ENCODE measurements at regions not wholly inside any gene's neighbourhood (a gene's known extent, or its start where the extent isn't known, plus 50 kb on each side); places are given as distances from the start of the nearest gene placed in this dataset.
"Not testable (repeated sequence)": the region's sequence is repeated elsewhere in the genome, so short reads cannot be mapped to it uniquely, and the experiment has no call there.

DNA sequence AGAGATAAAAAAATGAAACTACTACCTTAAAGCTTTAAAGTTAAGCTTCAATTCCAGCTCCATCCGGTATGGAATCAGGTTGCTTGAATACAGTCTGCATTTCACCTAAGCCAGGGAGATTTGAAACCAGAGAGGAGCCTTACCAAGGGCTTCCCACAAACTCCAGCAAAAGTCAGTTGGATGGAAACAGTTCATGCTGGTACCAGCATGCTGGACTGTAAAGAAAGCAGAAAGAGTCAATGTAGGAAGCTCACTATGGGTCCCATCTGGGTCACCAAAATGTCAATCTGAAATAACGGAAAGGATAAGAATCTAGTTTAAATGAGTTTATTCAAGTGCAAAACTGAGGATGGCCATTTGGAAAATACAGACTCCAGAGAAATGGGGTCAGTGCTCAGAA is 65.3 kb downstream of the CDO1 start:
- no peak for DNase-seq

DNA sequence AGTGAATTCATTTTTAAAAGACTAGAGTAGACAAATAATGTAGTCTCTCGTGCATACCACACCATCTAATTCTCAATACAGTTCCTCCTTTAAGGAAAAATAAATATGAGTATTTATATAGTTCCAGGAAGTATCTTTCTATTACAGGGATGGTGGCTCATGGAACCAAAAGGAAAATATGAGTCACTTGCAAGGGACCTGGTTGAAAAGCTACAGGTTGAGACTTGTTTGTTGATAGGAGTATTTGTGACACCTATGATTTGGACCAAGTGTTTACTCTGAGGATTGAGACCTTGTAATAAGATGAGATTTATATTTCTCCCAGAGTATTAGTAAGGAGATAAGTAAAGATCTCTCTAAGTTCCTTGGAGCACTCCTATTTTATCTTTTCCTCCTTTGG is 67.4 kb downstream of the CDO1 start:
- DNase-seq = no peak

DNA sequence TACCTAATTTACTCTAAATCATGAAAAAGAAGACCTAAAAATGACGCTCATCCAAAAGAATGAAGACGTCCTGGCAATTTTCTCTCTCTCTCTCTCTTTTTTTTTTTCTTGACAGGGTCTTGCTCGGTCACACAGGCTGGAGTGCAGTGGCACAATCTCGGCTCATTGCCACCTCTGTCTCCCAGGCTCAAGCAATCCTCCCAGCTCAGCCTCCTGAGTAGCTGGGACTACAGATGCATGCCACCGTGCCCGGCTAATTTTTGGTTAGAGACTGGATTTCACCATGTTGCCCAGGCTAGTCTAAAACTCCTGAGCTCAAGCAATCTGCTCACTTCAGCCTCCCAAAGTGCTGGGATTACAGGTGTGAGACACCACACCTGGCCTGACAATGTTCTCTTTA is 77.2 kb downstream of the CDO1 start:
- DNase-seq = not testable (repeated sequence)

DNA sequence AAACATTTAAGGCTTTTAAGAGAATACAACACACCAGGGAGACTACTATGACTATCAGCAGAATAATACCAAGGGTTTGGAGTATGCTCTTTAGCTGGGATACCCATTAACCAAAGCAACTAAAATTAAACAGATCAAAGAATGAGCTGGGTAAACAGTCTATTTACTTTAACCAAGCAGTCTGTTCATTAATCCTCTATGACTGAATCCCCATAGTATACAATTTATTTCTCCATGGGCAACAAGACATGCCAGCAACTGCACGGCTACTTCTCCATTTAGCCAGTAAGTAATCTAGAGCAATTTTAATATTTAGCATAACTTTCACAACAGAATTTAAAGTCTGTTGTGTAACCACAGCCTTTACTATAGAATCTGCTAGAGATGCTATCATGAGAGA is 77.6 kb downstream of the CDO1 start:
- DNase-seq = peak; percentile 8 to 16

DNA sequence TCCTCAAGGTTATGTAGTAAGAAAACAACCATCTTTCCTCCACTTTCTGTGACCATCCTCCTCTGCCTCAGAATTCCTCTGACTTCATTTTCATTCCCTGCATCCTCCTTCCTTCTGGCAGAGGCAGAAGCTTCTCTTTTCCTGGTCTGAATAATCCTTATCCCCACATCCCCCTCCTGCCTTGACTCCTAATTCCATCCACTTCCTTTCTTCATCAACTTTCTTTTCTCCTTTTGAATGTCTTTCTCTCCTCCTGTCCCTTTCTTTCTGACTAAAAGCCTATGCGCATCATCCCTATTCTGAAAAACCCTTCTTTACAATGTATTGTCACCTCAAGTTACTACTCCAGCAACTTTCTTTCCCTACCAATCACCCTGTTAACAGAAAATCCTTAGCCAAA is 79.0 kb downstream of the CDO1 start:
- no peak for DNase-seq

DNA sequence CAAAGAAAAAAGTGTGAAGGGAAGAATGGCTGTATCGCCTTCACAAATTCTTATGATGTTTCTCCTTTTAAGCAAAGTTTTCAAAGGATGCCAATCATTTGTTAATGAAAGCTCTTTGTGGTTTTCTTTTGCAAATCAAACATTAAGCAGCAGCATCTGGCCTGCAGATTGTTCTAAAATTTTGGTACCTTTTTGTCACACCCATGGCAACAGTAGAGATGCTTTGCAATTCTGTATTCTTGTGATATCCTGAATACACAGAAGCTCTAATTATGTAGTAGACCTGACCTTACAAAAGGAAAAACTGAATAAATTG is 79.8 kb downstream of the CDO1 start:
- no peak for DNase-seq

DNA sequence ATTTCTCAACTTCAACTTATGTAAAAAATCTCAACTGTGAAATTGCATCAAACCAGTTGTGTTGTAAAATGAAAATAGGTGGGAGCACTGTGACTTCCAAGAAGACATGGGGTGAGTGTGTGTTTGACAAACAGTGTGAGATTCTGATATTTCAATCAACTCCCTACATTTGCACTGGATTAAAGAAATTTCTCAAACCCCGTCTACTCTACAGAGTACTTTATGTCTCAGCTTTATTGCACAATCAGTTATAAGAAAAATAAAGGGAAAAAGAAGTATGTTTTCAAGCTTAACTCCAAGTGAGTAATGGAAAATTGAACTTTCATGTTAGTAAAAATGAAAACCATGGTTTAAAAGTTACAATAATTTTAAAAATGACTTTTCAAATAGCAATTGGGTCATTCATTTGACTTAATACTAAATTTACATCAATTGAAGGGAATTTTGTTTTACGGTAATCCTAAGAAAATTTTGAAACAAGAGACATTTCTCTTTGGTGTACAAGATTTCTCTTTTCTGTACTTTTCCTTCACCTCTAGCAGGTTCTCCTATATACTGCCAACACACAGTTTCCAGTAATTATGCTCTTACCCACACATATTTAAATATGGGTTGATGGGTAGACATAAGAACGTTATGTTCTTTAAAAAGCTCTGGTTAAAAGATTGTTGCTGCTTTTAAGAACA is 80.3 kb downstream of the CDO1 start:
- DNase-seq = no peak

DNA sequence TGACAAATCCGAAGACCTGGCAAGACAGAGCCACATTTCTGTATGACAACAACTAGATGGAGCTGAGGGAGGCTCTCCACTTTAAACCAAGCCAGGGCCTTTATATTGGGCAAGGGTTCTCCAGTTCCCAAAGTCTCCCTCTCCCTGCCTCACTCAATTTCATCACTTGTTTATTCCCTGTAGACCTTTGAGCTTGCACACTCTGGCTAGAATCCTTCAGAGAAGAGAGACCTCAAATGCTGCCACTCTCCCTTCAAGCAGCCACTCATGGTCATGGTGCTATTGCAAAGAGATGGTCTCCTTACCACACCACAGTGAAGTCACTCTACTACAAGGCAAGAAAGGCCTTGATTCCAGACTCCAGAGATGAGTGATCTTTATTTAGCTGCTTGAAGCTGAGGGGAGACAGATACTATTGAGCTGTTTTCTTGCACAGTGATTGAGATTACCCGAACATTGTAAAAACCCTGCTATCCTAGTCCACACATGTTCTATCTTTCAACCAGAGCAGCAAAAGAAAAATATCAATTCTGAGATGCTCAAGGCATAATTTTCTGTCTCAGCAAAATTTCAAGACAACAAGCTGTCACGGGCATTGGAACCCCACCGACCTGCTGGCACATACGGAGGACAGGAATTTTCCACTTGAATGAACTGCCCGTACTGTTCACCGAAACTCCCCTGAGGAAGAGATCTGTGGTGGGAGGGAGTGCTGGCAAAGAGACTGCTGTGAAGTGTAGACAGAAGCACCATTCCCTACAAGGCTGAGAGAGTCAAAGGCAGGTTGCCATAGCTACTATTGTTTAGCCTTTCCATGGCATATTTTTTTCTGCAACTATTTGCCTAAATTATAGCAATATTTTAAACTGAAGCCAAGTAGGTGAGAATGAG is 81.1 kb downstream of the CDO1 start:
- DNase-seq = no peak

DNA sequence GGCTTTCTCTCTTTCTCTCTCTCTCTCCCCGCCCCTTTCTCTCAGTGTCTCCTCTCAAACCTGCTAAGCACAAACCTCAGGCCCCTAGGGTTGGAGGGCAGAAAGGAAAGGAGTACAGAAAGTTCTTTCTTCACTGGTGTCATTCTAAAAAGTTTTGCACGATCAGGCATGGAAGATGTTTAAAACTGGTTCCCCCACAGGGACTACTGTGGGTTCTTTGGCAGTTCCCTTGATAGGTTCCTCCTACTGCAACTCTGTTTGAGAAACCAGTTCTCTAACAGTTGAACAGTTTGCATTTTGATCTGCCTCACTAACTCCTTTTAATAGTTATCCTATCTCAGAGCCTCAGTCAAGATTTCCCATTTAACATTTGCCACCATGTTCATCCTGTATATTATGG is 82.9 kb downstream of the CDO1 start:
- DNase-seq = no peak

DNA sequence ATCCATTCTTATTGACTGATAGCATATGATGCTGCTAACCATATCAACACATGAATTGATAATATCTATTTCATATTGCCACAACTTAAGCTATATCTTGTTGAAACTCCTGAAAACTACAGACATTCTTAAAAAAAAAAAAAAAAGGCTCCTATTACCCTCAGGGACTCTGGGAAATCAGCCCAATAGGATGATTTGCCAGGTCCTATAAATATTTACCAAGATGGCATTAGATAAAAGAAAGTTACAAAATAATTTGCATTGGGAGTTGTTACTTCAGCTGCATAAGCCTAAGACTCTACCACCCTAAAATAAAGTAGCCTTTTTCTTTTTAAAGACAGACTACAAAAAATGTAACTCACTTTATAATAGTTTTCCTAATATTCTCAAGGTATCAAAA is 84.4 kb downstream of the CDO1 start:
- no peak for DNase-seq

DNA sequence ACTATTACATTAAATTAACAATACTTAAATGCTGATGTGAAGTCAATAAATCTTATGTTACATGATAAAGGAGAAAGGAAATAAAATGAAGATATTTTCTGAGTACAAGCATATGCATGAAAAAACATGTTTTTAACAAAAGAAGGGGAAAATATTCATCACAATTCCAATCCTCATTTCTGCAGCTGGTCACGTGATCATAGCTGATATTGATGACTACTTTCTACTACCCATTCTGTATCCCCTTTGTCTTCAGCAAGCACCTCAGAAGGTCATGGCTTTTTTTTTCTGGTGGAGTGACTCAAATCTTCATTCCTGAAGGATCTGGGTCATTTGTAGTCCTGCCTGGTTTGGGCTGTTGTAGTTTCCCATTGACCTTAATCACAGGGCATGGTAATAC is 90.9 kb downstream of the CDO1 start:
- no peak for DNase-seq

DNA sequence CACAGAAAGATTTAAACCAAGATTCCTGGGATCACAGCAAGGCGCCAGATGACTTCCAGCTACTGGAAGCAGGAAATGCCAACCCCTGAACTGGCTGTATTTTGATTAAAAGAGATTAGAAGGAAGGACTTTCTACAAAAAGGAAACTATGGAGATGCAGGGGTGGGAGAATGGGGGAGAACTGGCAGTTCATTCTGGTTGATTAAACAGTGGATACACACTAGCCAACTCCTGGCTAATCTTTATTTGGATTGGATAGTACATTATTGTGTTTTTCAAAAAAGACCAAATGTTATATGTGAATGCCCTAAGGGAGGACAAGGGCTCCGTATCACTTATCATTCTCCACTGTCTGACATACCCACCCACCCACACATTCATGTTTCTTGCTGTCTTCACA is 93.2 kb downstream of the CDO1 start:
- DNase-seq = no peak

DNA sequence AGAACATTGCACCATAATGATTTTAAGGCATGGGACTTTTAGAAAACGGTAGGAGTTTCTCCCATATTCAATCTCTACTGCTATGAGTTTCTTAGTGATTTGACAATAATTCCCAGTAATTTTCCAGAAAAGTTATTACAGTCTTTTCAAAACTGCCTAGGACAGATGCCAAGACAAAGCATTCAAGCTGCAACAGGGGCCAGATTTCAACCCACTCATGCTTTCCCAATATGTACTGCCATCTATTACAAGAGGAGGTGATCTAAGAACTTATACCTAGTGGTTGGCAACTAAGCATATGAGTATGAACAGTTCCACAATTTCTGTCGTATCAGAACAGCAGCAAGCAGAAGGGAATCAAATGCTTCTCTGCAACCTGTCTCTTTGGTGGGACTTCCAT is 95.1 kb upstream of the TMED7 start:
- no peak for DNase-seq

DNA sequence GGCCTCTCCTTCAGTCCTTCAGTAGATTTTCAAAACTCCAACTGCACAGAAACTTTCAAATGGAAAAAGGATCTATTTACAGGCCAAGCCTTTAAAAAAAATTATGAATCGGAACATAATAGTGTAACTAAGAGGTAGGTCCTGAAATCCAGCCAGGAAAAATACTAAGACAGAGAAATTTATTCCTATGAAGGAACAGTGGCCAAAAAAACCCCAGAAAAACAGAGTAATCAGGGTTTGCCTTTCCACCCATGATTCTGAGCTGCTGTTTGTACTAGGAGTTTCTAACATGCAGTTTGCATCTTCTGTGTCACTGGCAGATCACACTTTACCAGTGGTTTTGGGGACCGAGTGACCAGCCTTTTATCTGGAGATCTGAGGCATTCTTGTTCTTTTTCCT is 93.1 kb upstream of the TMED7 start:
- no peak for DNase-seq

DNA sequence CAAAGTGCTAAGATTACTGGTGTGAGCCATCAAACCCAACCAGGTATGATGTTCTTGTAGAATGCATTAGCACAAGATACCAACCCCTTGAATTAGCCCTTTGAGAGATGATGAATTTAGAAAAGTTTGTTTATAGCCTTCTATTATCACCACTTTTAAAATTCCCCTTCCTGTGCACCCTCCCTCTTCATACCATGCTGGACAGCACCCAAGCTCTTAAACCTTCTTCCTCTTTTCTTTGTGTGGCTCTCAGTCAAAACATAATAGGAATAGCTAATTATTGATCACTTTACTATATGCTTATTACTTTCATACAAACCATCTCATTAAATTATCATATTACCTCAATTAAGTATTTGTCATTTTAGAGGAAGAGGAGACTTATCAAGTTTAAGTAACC is 87.6 kb upstream of the TMED7 start:
- no peak for DNase-seq

DNA sequence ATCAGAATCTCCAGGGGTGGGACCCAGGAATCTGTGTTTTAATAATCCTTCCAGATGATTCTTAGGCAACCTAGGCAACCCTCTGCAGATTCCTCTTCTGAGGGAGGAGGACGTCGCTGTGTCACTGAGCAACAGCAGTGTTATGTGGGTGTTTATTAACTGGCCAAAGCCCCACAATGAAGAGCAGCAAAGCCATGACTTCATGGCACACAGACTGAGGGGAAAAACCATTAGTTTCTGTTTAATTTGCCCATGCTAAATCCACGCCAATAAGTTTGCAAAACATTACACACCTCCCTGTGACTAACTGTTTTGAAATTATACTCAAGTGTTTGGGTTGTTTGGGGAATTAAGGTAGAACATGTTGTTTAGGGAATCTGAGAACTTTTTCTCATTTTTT is 83.7 kb upstream of the TMED7 start:
- DNase-seq = no peak

DNA sequence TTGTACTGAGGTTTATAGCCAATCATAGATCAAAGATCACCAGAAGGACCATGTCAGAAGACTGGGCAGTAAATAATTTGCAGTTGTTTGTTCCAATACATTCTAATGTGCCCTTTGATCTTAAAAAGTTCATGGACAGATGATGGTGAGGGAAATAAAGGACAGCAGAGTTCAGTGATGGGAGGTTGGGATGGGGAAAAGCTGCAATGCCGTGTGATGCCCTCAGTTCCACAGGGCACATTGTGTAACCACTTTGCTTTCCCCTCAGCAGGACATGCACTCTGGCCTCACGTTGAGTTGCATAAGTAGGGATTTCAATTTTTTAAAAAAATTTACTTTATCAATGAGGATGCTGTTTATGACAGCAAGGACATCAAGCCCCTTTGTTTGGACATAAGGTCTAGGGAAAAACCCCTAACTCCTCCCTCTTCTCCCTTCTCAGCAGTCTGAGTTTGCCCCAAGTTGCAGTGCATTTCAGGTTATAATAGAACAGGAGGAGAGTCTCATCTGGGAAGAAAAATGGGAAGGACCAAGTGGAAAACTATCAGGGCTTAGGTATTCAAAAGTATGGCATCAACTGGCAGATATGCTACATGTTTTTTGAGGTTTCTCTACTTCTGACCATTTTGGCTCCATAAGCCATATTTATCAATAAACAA is 83.1 kb upstream of the TMED7 start:
- no peak for DNase-seq

DNA sequence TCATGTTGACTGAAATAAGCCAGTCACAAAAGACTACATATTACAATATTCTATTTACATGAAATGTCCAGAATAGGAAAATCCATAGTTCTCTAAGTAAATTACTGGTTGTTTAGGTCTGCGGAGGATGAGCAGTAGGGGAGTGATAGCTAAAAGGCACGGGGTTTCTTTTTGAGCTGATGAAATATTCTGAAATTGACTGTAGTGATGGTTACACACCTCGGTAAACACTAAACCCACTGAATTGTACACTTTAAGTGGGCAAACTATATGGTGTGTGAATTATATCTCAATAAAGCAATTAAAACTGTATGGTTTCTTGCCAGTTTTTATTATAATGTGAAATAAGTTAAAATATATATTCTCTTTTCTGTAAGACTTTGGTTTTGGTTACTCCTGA is 77.7 kb upstream of the TMED7 start:
- no peak for DNase-seq

DNA sequence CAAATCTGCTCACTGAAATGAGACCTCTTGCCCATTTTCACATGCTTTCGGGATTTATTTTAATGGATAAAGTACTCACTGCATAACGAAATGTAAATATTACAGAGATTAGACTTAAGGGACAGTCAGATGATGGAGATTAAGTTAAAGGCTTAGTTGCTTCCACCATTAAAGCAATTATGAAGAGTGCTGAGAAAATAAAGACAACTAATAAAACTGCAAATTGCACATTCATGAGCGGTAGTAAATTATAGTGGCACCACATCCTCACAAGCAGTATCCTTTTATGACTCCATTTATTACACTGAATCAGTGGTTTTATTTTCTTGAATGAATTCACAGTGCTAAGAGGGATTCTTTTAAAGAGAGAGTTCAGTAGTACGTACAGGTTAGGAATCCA is 76.2 kb upstream of the TMED7 start:
- peak in 1 of 2 experiments; percentile 38 for DNase-seq

DNA sequence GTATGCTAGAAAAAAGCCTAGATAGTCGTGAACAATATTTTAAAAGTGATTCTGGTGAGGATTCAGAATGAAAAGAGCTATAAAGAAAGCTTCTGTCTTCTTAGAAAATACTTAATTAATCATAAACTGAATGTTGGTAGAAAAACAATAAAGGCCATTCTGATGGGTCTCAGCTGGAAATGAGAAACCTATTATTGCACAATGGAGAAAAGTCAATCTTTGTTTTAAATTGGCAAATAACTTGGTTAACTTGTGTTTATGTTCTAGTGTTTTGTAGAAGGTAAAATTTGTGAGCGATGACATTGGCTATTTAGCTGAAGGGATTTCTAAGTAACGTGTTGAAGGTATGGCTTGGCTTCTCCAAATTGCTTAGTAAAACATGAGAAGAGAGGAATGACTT is 74.1 kb upstream of the TMED7 start:
- no peak for DNase-seq

DNA sequence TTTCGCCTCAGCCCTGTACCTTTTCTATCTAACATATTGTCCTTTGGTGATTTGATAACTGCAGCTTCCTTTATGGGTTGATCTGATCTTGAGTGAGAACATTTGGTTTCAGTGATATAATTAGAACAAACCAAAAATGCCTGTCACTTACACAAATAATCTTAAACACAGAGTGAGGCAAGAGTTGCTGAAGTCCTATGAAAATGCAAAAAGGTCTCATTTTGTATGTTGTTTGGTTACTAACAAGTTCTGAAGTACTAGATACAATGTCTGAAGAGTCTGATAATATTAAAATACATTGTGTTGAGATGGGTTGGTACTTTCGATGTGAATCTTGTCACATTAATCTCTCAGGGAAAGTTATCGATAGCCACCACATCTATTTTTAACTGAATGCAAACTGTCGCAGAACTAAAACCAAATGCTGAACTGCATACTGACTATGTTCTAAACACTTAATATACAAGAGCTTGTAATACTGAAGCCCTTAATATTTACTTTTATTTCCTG is 70.4 kb upstream of the TMED7 start:
- no peak for DNase-seq

DNA sequence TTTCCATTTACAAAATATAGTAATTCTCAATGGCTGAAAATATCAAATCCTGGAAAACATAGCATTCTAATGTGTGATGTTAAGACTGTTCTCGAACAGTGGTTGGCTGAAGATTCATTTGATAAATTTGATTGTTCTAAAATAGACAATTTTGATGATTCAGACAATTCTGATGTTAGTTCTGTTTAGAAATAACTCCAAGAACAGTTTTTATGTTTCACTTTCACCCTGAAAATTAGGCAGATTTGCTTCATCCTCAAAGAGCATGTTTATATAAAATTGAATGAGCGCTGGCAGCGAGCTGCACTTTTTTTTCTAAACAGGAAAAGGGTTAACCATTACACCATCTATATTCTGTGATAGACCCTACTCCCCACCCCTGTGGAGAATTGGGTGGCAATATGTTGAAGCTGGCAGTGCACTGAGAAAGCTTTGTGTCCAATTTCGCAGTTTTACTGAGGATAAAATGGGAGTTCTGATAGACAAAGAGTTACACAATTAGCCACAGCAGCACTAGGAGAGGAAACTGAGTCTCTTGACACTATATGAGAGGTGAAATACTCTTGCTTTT is 69.6 kb upstream of the TMED7 start:
- DNase-seq = no peak

DNA sequence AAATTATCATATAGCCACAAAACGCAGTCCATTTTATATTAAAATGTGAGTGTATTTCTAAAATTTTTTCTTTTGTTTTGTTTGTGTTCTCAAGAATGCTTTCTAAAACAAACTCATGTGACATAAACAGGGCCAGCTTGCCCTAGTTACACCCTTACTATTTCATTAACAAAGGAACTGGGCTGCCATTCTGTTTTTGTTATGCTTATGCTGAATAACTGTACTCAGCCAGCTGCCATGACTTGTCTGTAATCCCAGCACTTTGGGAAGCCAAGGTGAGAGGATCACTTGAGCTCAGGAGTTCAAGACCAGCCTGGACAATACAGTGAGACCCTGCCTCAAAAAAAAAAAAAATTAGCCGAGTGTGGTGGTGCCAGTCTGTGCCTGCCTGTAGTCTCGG is 66.0 kb upstream of the TMED7 start:
- not testable (repeated sequence) for DNase-seq

DNA sequence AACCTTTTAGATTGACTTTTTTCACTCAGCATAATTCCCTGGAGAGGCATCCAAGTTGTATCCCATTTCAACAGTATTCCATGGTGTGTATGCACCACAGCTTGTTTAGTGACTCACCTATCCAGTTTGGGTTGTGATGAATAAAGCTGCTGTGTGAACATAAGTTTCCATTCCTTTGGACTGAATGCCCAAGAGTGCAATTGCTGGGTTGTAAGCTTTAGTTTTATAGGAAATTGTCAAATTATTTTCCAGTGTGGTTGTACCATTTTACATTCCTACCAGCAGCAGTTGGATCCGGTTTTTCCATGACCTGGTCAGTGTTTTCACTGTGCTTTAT is 60.9 kb upstream of the TMED7 start:
- DNase-seq = no peak
